ENCODE measurements at regions not wholly inside any gene's neighbourhood (a gene's known extent, or its start where the extent isn't known, plus 50 kb on each side); places are given as distances from the start of the nearest gene placed in this dataset.
A peak's percentile ranks its signal among the peaks of the same experiment; 100 is the strongest.

- TF ChIP-seq CTCF (conservative IDR thresholded peaks at IDR 0.05): no peak
- H3K27ac ChIP-seq: no peak overlapping the region
These were observed 134.7 kb upstream of the ZNF608 start for GRCh38 chr5:124880903-124881697.

- no peak for TF ChIP-seq CTCF (conservative IDR thresholded peaks at IDR 0.05)
These were observed 137.2 kb upstream of the ZNF608 start for GRCh38 chr5:124883681-124884080.

GRCh38 chr5:124884114-124884513 is 137.7 kb upstream of the ZNF608 start:
- H3K27ac ChIP-seq: no peak overlapping the region
- TF ChIP-seq CTCF (conservative IDR thresholded peaks at IDR 0.05): no peak

More at GRCh38 chr5:124883681-124884080, 137.2 kb upstream of the ZNF608 start:
- H3K27ac ChIP-seq: no peak overlapping the region

GRCh38 chr5:124885490-124885889 is 139.1 kb upstream of the ZNF608 start:
- H3K27ac ChIP-seq: no peak overlapping the region
- no peak for TF ChIP-seq CTCF (conservative IDR thresholded peaks at IDR 0.05)

- peak overlapping the region; percentile 79 for H3K27ac ChIP-seq
- no peak for TF ChIP-seq CTCF (conservative IDR thresholded peaks at IDR 0.05)
These were observed 140.8 kb upstream of the ZNF608 start for GRCh38 chr5:124887223-124887622.

- TF ChIP-seq CTCF (conservative IDR thresholded peaks at IDR 0.05): peak; percentile 57; the same call in 1 of the 2 replicates
- peak overlapping the region; percentile 79 for H3K27ac ChIP-seq
These were observed 141.6 kb upstream of the ZNF608 start for GRCh38 chr5:124888050-124888506.

- peak overlapping the region; percentile 79 for H3K27ac ChIP-seq
- TF ChIP-seq CTCF (conservative IDR thresholded peaks at IDR 0.05): no peak
These were observed 142.4 kb upstream of the ZNF608 start for GRCh38 chr5:124888622-124889485.

All from VCaP (cell line).